DMS79 (cell line): ENCODE measurements at regions not wholly inside any gene's neighbourhood (a gene's known extent, or its start where the extent isn't known, plus 50 kb on each side); places are given as distances from the start of the nearest gene placed in this dataset.

ENCODE experiments used
- DNase-seq: peaks from one replicate; lab custom pipeline; 2025; lab: John Stamatoyannopoulos, UW

DNA sequence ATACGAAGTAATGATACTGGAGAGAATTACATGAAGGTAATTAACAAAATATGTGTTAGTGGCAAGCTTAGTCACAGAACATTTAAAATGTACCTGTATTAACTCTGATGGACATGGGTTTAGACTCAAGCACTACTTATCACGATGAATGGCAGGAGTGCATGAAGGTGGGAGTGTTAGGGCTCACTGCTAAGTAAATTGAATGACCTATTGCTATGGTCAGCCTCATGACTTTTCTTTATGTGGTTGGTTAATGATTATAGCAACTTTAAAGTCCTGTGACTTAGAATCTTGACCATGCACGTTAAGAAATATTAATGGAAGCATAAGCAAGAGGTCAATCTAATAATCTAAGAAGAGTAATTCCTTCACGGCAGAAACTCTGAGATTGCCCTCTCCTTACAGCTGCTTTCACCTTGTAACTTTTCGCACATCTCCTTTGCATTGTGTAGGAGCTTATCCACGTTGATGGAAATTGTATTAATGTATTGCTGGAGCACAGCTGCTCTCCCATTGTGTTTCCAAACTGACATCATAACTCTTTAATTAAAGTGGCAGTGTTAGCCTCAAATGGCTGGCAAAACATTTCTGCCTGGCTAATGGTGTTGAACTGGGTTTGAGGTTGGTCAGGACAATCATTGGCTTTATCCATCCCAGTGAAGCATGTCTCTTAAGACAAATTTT lies 114.5 kb downstream of the RXFP2 start:
- DNase-seq: no peak

DNA sequence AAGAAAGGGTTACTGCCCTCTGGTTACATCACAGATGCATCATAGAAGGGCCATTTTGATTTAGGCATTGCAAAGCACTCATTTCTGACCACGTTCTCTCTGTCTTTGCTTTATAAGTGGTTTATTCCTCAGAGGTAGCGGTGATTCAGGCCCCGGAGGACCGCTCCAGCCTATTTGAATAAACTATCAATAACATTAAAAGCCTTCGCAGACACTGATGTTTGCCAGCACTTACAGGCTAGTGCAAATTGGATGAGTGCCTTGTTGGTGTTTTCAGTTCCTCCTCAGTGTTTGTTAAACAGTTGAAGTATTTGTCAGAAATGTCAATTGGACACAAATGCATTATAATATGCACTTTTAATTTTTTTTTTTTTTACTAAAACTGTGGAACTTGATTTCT lies 120.2 kb downstream of the RXFP2 start:
- DNase-seq: peak; percentile 67

DNA sequence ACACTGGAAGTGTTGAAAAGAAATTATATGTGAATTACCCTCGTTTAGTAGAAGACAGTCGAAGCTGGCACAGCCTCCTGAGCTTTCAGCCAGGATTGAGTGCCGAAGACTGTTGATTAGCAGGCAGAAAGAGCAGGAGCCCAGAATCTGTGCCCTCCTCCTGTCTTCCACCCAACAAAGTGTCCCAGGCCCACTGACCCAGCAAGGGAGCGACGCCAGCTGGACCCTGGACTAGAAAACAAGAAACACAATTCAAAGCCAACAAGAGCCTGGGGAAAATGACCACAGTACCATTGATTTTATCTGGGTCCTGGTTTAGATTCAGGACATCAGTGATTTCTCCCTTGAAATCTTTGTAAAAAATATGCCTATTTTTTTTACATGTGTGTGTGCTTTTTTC lies 120.7 kb downstream of the RXFP2 start:
- no peak for DNase-seq

DNA sequence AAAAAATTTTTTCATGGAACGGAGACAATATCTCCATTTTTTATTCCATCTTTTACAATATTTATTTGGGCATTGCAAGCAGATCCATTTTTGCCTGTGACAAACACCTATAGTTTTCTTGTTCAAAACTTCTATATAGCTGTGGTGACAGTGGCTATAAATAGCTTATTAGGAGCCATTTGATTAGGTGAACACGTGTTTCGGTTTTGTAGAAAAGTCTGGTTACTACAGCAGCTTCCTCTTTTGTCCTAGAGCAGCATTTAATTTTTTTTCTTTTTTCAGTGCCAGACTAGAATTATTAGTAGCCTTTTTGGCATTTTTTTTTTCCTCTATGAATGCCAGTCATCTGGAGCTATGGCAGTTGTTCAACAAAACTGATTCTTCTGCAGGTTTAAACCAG lies 123.5 kb downstream of the RXFP2 start:
- no peak for DNase-seq

DNA sequence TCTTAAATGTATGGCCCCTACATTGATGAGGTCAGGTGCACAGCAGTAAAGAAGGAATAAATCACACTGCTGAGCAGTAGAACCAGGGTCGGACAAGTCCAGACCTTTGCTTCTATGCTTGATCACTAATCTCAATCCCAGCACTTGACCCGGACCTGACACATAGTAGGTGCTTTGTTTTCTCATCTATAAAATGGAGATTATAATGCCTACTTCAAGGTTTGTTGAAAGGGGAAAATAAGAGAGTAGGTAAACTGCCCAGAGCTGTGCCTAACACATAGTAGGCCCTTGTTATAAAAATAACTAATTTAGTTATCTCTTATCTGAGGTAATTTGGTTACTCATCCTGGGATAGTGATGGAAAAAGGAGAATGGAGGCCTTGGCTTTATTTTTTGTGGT lies 125.0 kb downstream of the RXFP2 start:
- DNase-seq: no peak

DNA sequence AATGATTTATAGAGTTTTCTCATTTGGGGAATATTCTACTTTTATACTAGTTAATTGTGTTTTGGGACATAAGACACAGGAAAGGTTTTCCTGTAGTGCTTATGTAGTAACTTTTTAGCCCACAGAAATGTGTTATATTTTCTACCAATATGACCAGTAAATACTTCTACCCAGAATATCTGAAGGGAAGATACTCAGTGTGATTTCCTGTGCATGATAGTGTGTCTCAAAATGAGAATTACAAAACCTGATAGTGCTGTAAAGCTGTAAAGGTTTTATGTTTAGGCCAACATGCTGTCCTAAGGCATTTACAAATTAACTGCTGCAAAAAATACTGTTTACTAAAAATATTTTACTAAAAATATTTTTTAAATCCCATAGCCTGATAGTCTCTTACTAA lies 126.8 kb downstream of the RXFP2 start:
- no peak for DNase-seq

DNA sequence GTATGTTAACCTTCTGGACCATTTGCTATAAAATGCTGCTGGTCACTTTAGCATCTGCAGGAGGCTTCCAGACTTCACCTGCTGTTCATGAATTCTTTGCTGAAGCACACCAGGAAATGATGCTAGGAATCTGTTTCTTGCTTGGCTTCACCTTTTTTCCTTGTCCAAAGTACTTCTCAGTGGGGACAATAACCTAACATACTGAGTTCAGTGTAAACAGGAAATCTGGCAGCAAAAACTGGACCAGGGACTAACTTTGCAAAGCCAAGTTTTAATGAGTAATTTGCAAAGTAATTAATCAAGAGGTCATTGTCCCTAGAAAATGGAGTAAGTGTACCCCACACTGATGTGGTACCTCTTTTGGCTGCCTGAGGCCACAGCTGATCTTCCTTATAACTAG lies 128.4 kb downstream of the RXFP2 start:
- DNase-seq: no peak

DNA sequence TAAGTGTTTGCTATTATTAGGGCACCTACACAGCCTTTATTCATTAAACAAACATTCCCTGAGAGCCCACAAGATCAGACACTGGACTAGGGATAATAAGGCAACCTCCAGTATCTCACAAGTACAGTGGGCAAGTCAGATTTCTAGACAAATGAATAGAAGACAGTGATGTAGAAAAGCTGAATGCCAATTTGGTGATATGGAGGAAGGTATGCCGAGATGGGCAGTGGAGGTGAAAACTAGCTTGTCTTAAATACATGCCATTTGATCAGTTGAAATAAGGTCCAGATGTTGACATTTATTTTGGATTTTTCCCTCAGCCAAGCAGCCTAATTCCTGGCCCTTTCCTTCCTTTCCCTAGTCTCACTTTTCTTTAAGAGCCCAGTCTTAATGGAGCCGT lies 130.3 kb downstream of the RXFP2 start:
- DNase-seq: no peak

DNA sequence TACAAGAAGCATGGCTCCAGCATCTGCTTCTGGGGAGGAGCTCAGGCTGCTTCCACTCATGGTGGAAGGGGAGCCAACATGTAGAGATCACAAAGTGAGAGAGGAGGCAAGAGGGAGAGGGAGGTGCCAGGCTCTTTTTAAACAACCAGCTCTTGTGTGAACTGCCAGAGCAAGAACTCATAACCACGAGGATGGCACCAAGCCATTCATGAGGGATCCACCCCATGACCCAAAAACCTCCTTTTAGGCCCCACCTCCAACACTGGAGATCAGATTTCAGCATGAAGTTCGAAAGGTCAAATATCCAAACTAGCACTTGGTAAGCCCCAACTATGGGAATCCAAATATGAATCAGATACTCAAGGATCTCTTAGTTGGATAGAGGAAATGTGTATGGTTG lies 131.2 kb downstream of the RXFP2 start:
- DNase-seq: no peak

DNA sequence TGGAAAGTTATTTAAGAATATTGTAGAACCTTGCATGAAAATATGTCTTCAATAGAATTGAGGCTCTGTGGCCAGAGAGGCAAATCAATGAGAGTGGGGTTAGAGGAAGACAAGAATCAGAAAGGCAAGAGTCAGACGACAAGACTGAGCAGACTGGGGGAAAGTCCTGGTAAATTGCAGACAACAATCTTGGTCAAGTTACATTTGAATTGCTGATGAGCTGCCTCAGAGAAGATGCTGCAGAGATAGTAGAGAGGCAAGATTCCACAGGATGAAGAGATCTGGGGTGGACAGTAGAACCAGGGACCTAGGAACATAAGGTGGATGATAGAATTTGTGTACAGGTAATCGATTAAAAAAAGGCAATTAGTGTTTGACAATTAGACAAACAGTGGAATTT lies 133.8 kb downstream of the RXFP2 start:
- DNase-seq: no peak

DNA sequence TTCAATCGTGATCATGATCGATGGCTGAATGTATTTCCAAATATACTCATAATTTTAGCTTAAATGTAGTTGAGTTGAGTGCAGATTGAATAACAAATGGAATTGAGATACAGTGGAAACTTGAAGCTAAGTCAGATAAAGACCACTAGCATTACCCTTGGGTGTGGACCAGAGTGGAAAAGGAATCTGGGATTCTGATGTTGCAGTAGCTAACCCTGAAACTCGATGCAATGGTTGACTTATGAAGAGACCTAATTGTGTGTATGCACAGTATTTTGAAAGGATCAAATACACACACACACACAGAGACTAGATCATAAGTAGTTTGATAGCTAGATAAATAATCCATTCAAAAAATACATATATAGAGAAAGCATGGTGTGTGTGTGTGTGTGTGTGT lies 135.8 kb downstream of the RXFP2 start:
- no peak for DNase-seq

DNA sequence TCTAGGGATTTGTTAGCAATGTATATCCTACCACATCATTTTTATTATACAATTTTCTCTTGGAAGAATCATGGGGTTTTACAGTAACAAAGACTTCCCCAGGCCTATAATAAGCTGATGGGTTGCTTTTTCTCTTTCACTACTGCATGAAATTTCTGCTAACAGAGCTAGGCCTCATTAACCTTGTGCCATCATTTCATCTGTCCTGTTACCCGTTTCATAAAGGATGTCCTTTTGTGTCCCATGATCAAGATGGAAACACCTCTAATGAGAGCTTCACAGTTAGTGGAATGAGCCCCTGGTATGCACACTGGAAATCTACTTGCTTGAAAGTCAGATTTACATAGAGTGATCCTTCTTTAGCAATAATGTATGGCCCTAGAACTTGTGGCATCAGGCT lies 138.7 kb downstream of the RXFP2 start:
- no peak for DNase-seq

DNA sequence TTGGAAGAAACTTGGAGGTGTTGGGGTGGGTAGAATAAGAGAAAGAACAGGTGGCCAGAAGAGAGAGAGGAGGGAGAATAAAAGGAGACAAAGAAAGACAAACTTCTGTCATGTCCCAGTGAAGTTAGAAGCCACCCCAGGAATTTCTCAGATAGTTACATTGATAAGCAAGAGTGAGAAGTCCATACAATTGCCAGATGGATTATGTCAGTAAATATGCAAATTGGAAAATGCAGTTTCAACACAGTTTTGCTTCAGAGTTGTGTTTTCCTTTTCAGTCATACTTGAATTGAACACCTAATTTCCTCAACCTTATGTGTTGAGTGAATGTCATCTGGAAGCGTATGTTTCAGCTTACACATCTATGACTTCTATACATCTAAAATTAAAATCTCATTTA lies 139.2 kb downstream of the RXFP2 start:
- no peak for DNase-seq

DNA sequence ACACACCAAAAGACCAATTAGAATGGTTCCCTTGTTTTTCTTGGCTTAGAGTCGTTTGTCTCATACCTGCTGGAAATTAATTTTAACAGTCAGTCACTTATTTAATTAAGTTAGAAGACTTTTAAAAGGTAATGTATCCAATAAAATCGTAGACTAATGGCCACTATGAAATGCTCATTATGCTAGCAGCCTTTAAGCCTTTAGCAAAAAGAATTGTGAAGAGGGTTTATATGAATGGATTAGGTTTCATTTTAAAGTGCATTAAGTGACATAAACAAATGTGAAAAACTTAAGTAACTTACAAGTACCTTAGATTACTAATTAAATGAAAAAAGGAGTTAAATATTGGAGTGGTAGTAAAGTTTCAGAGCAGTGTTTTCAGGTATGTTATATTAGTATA lies 139.6 kb downstream of the RXFP2 start:
- no peak for DNase-seq

DNA sequence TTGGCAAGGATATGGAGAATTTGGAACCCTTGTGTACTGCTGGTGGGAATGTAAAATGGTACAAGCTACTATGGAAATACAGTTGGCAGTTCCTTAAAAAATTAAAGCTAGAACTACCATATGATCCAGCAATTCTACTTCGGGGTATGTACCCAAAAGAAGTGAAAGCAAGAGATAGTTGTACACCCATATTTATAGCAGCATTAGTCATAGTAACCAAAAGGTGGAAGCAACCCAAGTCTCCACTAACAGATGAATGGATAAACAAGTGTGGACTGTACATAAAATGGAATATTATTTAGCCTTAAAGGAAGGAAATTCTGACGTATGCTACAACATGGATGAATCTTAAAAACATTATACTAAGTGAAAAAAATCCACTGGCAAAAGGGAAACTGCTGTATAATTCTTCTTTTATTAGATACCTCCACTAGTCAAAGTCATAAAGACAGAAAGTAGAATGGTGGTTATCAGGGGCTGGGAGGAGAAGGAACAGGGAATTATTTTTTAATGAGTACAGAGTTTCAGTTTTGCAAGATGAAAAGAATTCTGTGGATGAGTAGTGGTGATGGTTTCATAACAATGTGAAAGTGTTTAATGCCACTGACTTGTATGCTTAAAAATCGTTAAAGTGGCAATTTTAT lies 141.6 kb downstream of the RXFP2 start:
- no peak for DNase-seq

DNA sequence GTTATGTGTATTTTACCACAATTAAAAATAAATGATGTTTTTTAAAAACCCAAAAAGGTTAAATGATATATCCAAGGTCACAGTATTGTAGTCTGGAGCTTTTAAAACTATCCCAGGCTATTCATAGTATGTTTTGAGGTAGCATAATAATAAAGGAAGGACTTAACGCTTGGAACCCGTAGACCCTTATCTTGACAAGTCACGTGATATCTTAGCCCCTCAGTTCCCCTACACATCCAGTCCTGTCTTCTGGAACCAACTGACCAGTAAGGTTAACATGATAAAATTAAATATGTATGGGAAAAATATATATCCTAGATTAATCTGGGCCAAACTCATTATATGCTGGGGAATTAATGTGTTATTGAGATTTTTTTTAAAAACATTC lies 142.2 kb downstream of the RXFP2 start:
- DNase-seq: no peak

DNA sequence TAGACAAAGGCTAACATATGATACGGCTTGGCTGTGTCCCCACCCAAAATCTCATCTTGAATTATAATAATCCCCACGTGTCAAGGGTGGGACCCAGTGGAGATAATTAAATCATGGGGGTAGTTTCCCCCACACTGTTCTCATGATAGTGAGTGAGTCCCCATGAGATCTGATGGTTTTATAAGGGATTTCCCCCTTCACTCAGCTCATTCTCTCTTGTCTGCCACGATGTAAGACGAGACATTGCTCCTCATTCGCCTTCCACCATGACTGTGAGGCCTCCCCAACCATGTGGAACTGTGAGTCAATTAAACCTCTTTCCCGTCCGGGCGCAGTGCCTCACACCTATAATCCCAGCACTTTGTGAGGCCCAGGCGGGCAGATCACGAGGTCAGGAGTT lies 143.5 kb downstream of the RXFP2 start:
- no peak for DNase-seq

DNA sequence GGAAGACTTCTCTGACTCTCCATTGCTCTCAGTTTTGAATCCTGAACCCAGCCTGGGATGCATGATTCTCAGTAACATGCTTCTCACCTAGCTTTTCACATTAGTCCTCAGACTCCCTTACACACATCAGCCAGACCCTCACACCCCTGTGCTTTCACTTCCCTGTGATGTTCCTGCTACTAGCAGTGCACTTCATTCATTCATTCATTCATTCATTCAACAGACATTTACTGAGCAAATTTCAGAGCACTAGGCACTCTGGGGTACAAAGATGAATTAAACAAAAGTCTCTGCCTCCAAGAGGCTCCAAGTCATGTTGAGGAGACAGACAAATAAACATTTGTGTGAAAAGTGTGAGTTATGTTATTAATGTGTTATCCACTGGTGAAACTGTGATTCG lies 145.2 kb downstream of the RXFP2 start:
- no peak for DNase-seq

DNA sequence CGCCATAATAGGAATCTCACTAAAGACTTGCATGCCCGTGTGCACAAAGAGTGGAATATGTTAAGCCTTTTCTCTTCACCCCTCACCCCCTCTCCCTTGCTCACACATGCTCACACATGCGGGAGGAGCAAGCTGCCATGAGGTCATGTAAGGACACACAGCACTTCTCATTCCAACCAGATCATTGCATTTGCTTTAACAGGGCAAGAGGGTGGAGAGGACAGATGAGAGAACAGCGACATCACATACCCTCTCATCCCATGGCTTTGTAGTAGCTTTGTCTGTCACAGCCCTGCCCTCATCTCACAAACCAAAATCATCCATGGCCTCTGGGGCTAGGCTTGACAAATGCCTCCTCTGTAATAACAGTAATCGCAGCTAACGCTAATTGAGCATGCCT lies 145.6 kb upstream of the FRY start:
- no peak for DNase-seq

DNA sequence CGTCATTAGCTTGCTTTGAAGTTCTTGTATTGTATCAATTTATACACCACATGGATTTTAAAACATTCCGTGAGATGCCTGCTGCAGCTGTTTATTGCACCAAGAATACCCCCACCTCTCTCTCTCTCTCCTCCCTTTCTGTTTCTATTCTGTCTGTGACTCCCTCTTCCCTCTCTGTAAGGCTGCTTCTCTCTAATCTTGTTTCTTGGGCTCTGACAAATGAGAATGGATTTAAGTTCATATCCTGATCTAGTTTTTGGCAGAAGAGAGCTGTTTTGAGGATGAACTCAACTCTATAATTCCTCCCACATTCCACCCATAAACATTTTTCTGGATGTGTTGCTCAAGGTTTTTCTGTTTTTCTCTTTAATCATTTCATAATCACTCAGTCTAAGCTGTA lies 144.3 kb upstream of the FRY start:
- no peak for DNase-seq

DNA sequence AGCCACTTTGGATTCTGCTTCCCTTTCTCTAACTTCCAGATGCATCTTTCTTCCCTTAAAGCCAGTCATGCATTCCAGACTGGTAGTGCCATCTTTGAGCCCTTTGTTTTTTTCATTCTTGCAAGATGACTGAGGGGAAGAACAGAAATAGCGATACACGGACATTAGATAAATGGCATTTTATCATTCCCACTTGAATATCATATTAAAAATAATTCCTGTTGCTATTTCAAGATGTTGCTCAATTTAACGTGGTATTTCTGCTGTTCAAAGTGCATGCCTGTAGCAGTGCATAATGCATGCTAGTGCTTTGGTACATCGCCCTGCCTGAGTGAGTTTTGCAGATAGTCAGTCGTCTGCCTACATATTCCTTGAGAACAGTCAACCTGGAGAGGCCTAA lies 140.6 kb upstream of the FRY start:
- no peak for DNase-seq

DNA sequence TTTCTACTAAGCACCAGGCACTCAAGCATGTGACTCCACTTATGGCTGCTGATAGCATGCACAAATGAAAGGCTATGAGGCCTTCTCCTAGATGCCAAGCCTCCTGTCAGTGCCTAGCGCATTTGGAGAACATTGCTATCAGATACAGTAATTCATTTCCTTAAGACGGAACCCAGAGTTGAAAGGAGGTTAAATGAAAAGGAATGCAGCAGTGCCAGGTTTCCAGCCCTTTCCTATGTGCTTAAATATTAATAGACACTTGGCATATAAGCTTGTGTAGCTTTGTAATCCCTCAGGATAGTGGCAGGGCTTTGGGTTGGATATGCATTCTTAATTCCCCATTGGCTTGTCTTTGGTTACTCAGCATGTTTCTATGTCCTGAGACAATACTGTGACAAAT lies 140.1 kb upstream of the FRY start:
- DNase-seq: no peak

DNA sequence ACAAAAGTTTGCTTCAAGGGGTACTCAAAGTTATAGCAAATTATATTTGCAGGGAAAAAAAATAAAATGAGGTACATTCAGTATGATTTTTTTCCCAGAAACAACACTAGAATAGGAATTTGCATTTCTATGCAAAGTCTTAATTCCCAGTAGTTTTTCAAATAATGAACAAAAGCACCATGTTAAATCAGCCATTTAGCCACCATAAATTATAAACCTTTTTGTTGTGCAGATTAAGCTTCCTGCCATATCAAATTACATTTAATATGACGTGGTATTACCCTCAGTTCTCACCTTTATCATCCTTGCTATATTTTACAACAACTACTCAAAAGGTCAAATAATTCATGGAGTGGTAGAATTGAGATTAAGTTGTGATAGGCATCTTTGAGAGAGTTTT lies 136.6 kb upstream of the FRY start:
- no peak for DNase-seq

DNA sequence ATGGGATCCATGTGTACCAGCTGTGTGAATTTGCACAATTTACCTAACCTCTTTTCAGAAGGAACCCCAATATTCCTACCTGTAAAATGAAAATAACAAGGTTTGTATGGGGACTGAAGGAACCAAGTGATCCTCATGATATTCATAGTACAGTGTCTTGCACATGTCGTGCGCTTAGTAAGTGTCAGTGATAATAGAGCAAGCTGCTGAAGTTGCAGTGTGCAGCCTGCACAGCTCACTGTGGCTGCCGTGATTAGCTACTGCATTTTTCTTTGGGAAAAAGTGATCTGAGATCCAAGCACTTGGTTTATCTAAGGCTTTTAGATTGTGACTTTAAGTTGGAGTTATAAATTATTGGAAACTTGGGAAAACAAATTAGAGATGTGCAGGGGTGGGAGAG lies 135.9 kb upstream of the FRY start:
- DNase-seq: no peak
